GM23338 (cell line): ENCODE measurements at regions not wholly inside any gene's neighbourhood (a gene's known extent, or its start where the extent isn't known, plus 50 kb on each side); places are given as distances from the start of the nearest gene placed in this dataset.

Experiments
- CREB1 ChIP-seq: fragments of 250-450 bp; sonication (Bioruptor Pico); IDR thresholded peaks from 2 replicates; pipeline ENCODE4 v1.5.0; 2020; ENCODE audit warnings: low read depth, mild to moderate bottlenecking, moderate library complexity
- CTCF ChIP-seq, 2 experiments: fragments of 200-600 bp in 1 of 2; sonication (generic) in 1 of 2; conservative IDR thresholded peaks; 2 replicates each; pipeline versions ENCODE4 v1.5.1 to v1.6.1; 2016 to 2017; ENCODE audit warnings: antibody characterized with exemption in 2 of 2, low read depth in 2 of 2, mild to moderate bottlenecking in 2 of 2, moderate library complexity in 1 of 2
- EZH2 ChIP-seq: fragments of 200-600 bp; sonication (generic); IDR thresholded peaks from one replicate; pipeline ENCODE4 v1.8.0; 2017; ENCODE audit warnings: antibody characterized with exemption, mild to moderate bottlenecking, low read depth; ENCODE audit not compliant: unreplicated experiment
- EZH2phosphoT487 ChIP-seq: fragments of 200-600 bp; sonication (generic); IDR thresholded peaks from one replicate; pipeline ENCODE4 v1.8.1; 2018; ENCODE audit warnings: antibody characterized with exemption; ENCODE audit not compliant: unreplicated experiment
- JUNB ChIP-seq: IDR thresholded peaks from one replicate; pipeline ENCODE4 v1.6.1; 2016; ENCODE audit warnings: antibody characterized with exemption; ENCODE audit not compliant: unreplicated experiment
- POLR2AphosphoS5 ChIP-seq: IDR thresholded peaks from 2 replicates; pipeline ENCODE4 v1.6.1; 2016; ENCODE audit warnings: antibody characterized with exemption, low read depth
- REST ChIP-seq: IDR thresholded peaks from one replicate; pipeline ENCODE4 v1.6.1; 2018; ENCODE audit warnings: antibody characterized with exemption; ENCODE audit not compliant: unreplicated experiment
- ZNF331 ChIP-seq: fragments of 250-450 bp; sonication (Bioruptor Pico); IDR thresholded peaks from 2 replicates; pipeline ENCODE4 v1.5.0; 2020; ENCODE audit warnings: low read depth, mild to moderate bottlenecking, moderate library complexity

- no peak for TF ChIP-seq ZNF331
- TF ChIP-seq CTCF (conservative IDR thresholded peaks at IDR 0.05; ENCODE audit: low read depth in 2 of 2): no peak
- TF ChIP-seq EZH2phosphoT487: no peak
- no peak for TF ChIP-seq JUNB
- TF ChIP-seq EZH2: no peak
- no peak for TF ChIP-seq POLR2AphosphoS5
- no peak for TF ChIP-seq CREB1 (CRISPR knock-in tag)
- no peak for TF ChIP-seq REST
These were observed 216.9 kb upstream of the RXFP2 start for GRCh38 chr13:31522396-31522795.
